PC-3 (cell line): ENCODE measurements at regions not wholly inside any gene's neighbourhood (a gene's known extent, or its start where the extent isn't known, plus 50 kb on each side); places are given as distances from the start of the nearest gene placed in this dataset.

Source experiments
- ATAC-seq: fragments of 200-7000 bp; cut with Tn5 transposase; 2 replicates; pipeline ENCODE4 v1.9.1; 2020; ENCODE audit warnings: mild to moderate bottlenecking, moderate library complexity
- BruUV-seq: library from RNA; stranded (reverse); fragments of 400-500 nt; replicated peaks from 2 replicates; lab custom pipeline; 2021; lab: Mats Ljungman, UMichigan
- CTCF ChIA-PET: fragments of 300-600 bp; sonication (Branson Sonifier 250); formaldehyde crosslinking; loops from one replicate; lab custom pipeline; 2022; ENCODE audit warnings: antibody characterized with exemption; lab: Charles Lee
- POLR2A ChIA-PET: fragments of 300-600 bp; sonication (Branson Sonifier 250); formaldehyde crosslinking; loops from one replicate; lab custom pipeline; 2022; ENCODE audit warnings: antibody characterized with exemption; ENCODE audit not compliant: unreplicated experiment; lab: Charles Lee
- DNase-seq: peaks from one replicate; pipeline ENCODE4 v3.0.0-alpha.2; 2015
- H2AFZ ChIP-seq: fragments of 300-600 bp; sonication (generic); 2 replicates; pipeline ENCODE4 v1.6.0; 2016; ENCODE audit warnings: antibody characterized with exemption, low read length
- H3F3A ChIP-seq: fragments of 300-600 bp; sonication (generic); one replicate; pipeline ENCODE4 v1.6.0; 2017; ENCODE audit warnings: antibody characterized with exemption, low read length, control low read depth, mild to moderate bottlenecking; ENCODE audit not compliant: unreplicated experiment
- H3K27ac ChIP-seq: fragments of 300-600 bp; sonication (generic); 2 replicates; pipeline ENCODE4 v1.5.1; 2016; ENCODE audit warnings: mild to moderate bottlenecking, low read length
- H3K27me3 ChIP-seq: fragments of 300-600 bp; sonication (generic); 2 replicates; pipeline ENCODE4 v1.6.1; 2016; ENCODE audit warnings: low read length, mixed read lengths
- H3K36me3 ChIP-seq: fragments of 300-600 bp; sonication (generic); 2 replicates; pipeline ENCODE4 v1.6.1; 2016; ENCODE audit warnings: low read depth, mixed run types, low read length, mixed read lengths
- H3K4me1 ChIP-seq: fragments of 300-600 bp; sonication (generic); 2 replicates; pipeline ENCODE4 v1.5.1; 2016; ENCODE audit warnings: low read length; ENCODE audit not compliant: insufficient read depth
- H3K4me2 ChIP-seq: fragments of 300-600 bp; sonication (generic); 2 replicates; pipeline ENCODE4 v1.6.0; 2016; ENCODE audit warnings: low read length
- H3K4me3 ChIP-seq: fragments of 300-600 bp; sonication (generic); 2 replicates; pipeline ENCODE4 v1.5.1; 2016; ENCODE audit warnings: mild to moderate bottlenecking, low read length, mixed read lengths
- H3K79me2 ChIP-seq: fragments of 300-600 bp; sonication (generic); 2 replicates; pipeline ENCODE4 v1.6.1; 2017; ENCODE audit warnings: low read length, mixed read lengths
- H3K9ac ChIP-seq: fragments of 300-600 bp; sonication (generic); 2 replicates; pipeline ENCODE4 v1.6.0; 2016; ENCODE audit warnings: mild to moderate bottlenecking, low read length
- H3K9me2 ChIP-seq: fragments of 300-600 bp; sonication (generic); replicated peaks from 2 replicates; pipeline ENCODE4 v1.6.1; 2016; ENCODE audit warnings: mixed run types, low read length, mixed read lengths
- H3K9me3 ChIP-seq: fragments of 300-600 bp; sonication (generic); 2 replicates; pipeline ENCODE4 v1.6.1; 2016; ENCODE audit warnings: low read length, mixed read lengths
- H4K20me1 ChIP-seq: fragments of 300-600 bp; sonication (generic); 2 replicates; pipeline ENCODE4 v1.6.1; 2016; ENCODE audit warnings: low read length, mixed read lengths
- EZH2 ChIP-seq: fragments of 300-600 bp; sonication (generic); IDR thresholded peaks from one replicate; pipeline ENCODE4 v1.6.1; 2017; ENCODE audit warnings: antibody characterized with exemption, mild to moderate bottlenecking, low read length; ENCODE audit not compliant: unreplicated experiment
- EZH2phosphoT487 ChIP-seq: fragments of 300-600 bp; sonication (generic); IDR thresholded peaks from 2 replicates; pipeline ENCODE4 v1.6.1; 2018; ENCODE audit warnings: mild to moderate bottlenecking, antibody characterized with exemption, low read length, borderline replicate concordance
- intact Hi-C: fragments of 100-400 bp; cut with micrococcal nuclease; formaldehyde crosslinking; loops from 2 replicates; pipeline ENCODE4 v1.9.0; 2023
- TF ChIP-seq, protein P1 (sequence below): fragments of 300-600 bp; sonication (generic); conservative IDR thresholded peaks from 2 replicates; pipeline ENCODE4 v1.5.1; 2017; ENCODE audit warnings: antibody characterized with exemption, low read depth, mild to moderate bottlenecking, low read length

DNA sequence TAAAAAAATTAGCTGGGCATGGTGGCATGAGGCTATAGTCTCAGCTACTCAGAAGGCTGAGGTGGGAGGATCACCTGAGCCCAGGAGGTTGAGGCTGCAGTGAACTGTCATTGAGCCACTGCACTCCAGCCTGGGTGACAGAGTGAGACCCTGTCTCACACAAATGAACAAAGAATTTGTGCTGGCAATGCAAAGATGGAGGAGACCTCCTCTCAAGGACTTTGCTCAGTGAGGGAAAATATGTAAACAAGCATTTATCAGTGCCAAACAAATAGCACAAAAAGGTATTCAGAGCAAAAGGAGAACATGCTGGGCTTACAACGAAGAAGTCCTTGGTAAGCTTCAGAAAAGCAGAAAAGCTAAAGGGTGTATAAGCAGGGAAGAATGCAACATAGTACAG is 113.1 kb upstream of the UMPS start:
- Histone ChIP-seq H3K36me3 (no peaks in the 10 kb centered on the region), H3K4me1 (no peaks in the 10 kb centered on the region; the same call in 1 of the 2 replicates), H2AFZ (no peak overlapping the region), H3K9me3 (no peaks in the 10 kb centered on the region), H4K20me1 (no peaks in the 10 kb centered on the region), H3K9ac (no peak overlapping the region), H3K9me2 (no peaks in the 10 kb centered on the region), H3K4me3 (no peak overlapping the region), H3K79me2 (no peaks in the 10 kb centered on the region), H3F3A (no peaks in the 10 kb centered on the region), H3K4me2 (no peak overlapping the region), H3K27me3 (no peaks in the 10 kb centered on the region), H3K27ac (no peak overlapping the region)
- ATAC-seq (no peak), DNase-seq (no peak)
- BruUV-seq: no TSS peak
- TF ChIP-seq EZH2: no peak
- TF ChIP-seq, protein P1, sequence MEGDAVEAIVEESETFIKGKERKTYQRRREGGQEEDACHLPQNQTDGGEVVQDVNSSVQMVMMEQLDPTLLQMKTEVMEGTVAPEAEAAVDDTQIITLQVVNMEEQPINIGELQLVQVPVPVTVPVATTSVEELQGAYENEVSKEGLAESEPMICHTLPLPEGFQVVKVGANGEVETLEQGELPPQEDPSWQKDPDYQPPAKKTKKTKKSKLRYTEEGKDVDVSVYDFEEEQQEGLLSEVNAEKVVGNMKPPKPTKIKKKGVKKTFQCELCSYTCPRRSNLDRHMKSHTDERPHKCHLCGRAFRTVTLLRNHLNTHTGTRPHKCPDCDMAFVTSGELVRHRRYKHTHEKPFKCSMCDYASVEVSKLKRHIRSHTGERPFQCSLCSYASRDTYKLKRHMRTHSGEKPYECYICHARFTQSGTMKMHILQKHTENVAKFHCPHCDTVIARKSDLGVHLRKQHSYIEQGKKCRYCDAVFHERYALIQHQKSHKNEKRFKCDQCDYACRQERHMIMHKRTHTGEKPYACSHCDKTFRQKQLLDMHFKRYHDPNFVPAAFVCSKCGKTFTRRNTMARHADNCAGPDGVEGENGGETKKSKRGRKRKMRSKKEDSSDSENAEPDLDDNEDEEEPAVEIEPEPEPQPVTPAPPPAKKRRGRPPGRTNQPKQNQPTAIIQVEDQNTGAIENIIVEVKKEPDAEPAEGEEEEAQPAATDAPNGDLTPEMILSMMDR: no peak
- TF ChIP-seq EZH2phosphoT487: no peak
- CTCF ChIA-PET: no interaction called here
- POLR2A ChIA-PET: no interaction called here
- intact Hi-C loops: no loop called here

DNA sequence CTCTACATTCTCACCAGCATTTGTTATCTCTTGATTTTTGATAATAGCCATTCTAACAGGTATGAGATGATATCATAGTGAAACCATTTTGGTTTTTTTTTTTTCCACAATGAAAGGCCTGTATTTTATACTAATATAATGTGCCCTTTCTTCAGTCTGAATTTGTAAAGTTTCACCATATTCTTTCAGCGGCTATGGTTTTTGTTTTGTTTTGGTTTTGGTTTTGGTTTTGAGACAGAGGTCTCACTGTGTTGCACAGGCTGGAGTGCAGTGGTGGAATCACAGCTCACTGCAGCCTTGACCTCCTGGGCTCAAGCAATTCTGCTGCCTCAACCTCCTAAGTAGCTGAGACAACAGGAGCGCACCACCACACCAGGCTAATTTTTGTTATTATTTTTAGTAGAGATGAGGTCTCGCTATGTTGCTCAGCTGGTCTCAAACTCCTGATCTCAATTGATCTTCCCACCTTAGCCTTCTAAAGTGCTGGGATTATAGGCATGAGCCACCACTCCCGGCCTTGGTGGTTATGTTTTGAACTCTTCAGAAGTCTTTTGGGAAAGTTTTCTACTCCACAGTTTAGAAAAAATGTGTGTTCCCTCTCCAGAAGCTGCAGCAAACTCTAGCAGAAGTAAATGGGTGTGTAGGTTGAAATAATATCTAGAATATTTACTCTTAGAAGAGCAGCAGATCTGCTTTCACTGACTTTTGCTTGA is 110.2 kb upstream of the UMPS start:
- H3K4me3 ChIP-seq: no peak overlapping the region
- H3K4me1 ChIP-seq: no peaks in the 10 kb centered on the region; the same call in 1 of the 2 replicates
- no peaks in the 10 kb centered on the region for H3K27me3 ChIP-seq
- TF ChIP-seq EZH2 (no peak), EZH2phosphoT487 (no peak)
- TF ChIP-seq, protein P1: no peak
- no peak overlapping the region for H3K4me2 ChIP-seq
- H3K9me3 ChIP-seq: no peaks in the 10 kb centered on the region
- intact Hi-C loops: no loop called here
- CTCF ChIA-PET: no interaction called here
- H3F3A ChIP-seq: no peaks in the 10 kb centered on the region
- ATAC-seq (no peak), DNase-seq (no peak)
- H4K20me1 ChIP-seq: no peaks in the 10 kb centered on the region
- no peaks in the 10 kb centered on the region for H3K79me2 ChIP-seq
- H2AFZ ChIP-seq: no peak overlapping the region
- H3K9ac ChIP-seq: no peak overlapping the region
- POLR2A ChIA-PET: no interaction called here
- H3K27ac ChIP-seq: no peak overlapping the region
- no peaks in the 10 kb centered on the region for H3K36me3 ChIP-seq
- H3K9me2 ChIP-seq: no peaks in the 10 kb centered on the region
- BruUV-seq: no TSS peak

DNA sequence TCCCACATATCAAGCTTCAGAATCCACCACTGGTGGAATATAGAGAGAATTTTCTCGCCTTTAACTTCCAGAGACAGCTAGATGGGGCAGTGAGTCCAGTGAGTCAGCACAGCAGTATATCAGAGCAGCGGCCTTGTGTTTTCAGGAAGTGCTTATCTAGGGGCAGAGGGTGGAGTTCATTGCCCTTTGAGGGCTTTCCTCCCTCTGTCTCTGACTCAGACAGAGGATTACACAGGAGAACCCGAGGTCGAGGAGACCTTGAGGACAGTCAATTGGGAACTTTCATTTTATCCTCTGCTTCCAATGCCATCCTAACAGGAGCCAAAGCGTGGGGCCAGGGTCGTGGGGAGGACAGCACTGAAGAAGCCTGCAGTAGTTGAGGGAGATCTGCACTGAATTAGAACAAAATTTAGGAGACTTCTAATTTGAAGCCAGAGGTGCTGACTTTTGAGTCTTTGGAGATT is 109.6 kb upstream of the UMPS start:
- intact Hi-C loops: no loop called here
- BruUV-seq: no TSS peak
- Histone ChIP-seq H3K9me2 (no peaks in the 10 kb centered on the region), H3K79me2 (no peaks in the 10 kb centered on the region), H3K36me3 (no peaks in the 10 kb centered on the region), H3K4me1 (no peaks in the 10 kb centered on the region; the same call in 1 of the 2 replicates), H3K4me3 (no peak overlapping the region), H3K4me2 (no peak overlapping the region), H4K20me1 (no peaks in the 10 kb centered on the region), H3K27ac (no peak overlapping the region), H3K9me3 (no peaks in the 10 kb centered on the region), H3K9ac (no peak overlapping the region), H2AFZ (no peak overlapping the region), H3K27me3 (no peaks in the 10 kb centered on the region), H3F3A (no peaks in the 10 kb centered on the region)
- TF ChIP-seq EZH2phosphoT487: no peak
- TF ChIP-seq EZH2: no peak
- TF ChIP-seq, protein P1: no peak
- ChIA-PET POLR2A (no interaction called here), CTCF (no interaction called here)
- DNase-seq (no peak), ATAC-seq (no peak)
